Spleen (tissue), 11 donors: ENCODE measurements at regions not wholly inside any gene's neighbourhood (a gene's known extent, or its start where the extent isn't known, plus 50 kb on each side); places are given as distances from the start of the nearest gene placed in this dataset.

Experiments
- DNase-seq: peaks from one replicate; pipeline ENCODE4 v3.0.0-alpha.2; 2020
- H3K27ac ChIP-seq, 8 donors: fragments of 200-600 bp; sonication (generic) in 7 of 8; 1 replicate in 4 of 8; 2 replicates in 4 of 8; pipeline versions ENCODE4 v1.5.0 to v1.8.0; 2016 to 2021; ENCODE audit warnings: inconsistent platforms in 4 of 8, mild to moderate bottlenecking in 4 of 8, moderate library complexity in 1 of 8
- H3K27me3 ChIP-seq, 7 donors: fragments of 200-600 bp; sonication (generic) in 6 of 7; replicated peaks in 1 of 7; 1 replicate in 4 of 7; 2 replicates in 3 of 7; pipeline versions ENCODE4 v1.5.0 to v1.8.0; 2016 to 2021; ENCODE audit warnings: inconsistent platforms in 3 of 7, mild to moderate bottlenecking in 1 of 7
- H3K36me3 ChIP-seq, 6 donors: fragments of 200-600 bp; sonication (generic) in 5 of 6; 1 replicate in 4 of 6; 2 replicates in 2 of 6; pipeline versions ENCODE4 v1.5.0 to v1.8.0; 2016 to 2021; ENCODE audit warnings: inconsistent platforms in 2 of 6
- H3K4me1 ChIP-seq, 6 donors: fragments of 200-600 bp; sonication (generic) in 5 of 6; 1 replicate in 3 of 6; 2 replicates in 3 of 6; pipeline versions ENCODE4 v1.5.0 to v1.8.0; 2016 to 2021; ENCODE audit warnings: inconsistent platforms in 3 of 6
- H3K4me3 ChIP-seq, 8 donors: fragments of 200-600 bp; sonication (generic) in 7 of 8; 1 replicate in 4 of 8; 2 replicates in 4 of 8; pipeline versions ENCODE4 v1.5.0 to v1.8.0; 2016 to 2021; ENCODE audit warnings: inconsistent platforms in 4 of 8, mild to moderate bottlenecking in 4 of 8, moderate library complexity in 2 of 8
- H3K9me3 ChIP-seq, 8 donors: fragments of 200-600 bp; sonication (generic) in 7 of 8; 1 replicate in 4 of 8; 2 replicates in 4 of 8; pipeline versions ENCODE4 v1.5.0 to v1.8.0; 2016 to 2021; ENCODE audit warnings: inconsistent platforms in 4 of 8
- CTCF ChIP-seq, 11 experiments: fragments of 200-600 bp in 7 of 11; fragments of 450-650 bp in 4 of 11; sonication (generic) in 4 of 11; IDR thresholded peaks in 8 of 11; conservative IDR thresholded peaks in 3 of 11; 1 replicate in 7 of 11; 2 replicates in 4 of 11; pipeline versions ENCODE4 v1.4.0 to v1.8.0; 2016 to 2021; ENCODE audit warnings: antibody characterized with exemption in 11 of 11, inconsistent platforms in 4 of 11, mild to moderate bottlenecking in 1 of 11
- POLR2A ChIP-seq, 3 donors: fragments of 450-650 bp; IDR thresholded peaks; one replicate each; pipeline ENCODE4 v1.5.1; 2017; ENCODE audit warnings: antibody characterized with exemption in 3 of 3, mild to moderate bottlenecking in 1 of 3
- POLR2AphosphoS5 ChIP-seq, 3 donors: sonication (generic); formaldehyde crosslinking; IDR thresholded peaks; one replicate each; pipeline ENCODE4 v1.5.1; 2017; ENCODE audit warnings: antibody characterized with exemption in 3 of 3
- WGBS, 5 donors: extraction: QIAGEN DNeasy Blood & Tissue Kit in 3 of 5; methylation state at CpG; one replicate each; pipeline versions ENCODE4 v1.1.5 to v1.1.7; 2013 to 2018; 5-methylcytosine and 5-hydroxymethylcytosine counted together
- intact Hi-C: fragments of 100-400 bp; cut with DNase I; formaldehyde crosslinking; loops from one replicate; pipeline ENCODE4 v1.15.0; 2023; ENCODE audit warnings: low total_unique reads
- donor health status: healthy with polysubstance abuse.
- donor health status: DM: no; HTN: no; CAD: no; lungs with moderate emphysema.
- donor health status: DM: no; HTN: no; CAD: no.
- donor health status: Bipolar disorder and iron deficiency.
- donor health status: healthy.
- donor health status: DM: no; HTN: no; CAD: no.
- donor health status: DM: yes; HTN: yes; CAD: no.

DNA sequence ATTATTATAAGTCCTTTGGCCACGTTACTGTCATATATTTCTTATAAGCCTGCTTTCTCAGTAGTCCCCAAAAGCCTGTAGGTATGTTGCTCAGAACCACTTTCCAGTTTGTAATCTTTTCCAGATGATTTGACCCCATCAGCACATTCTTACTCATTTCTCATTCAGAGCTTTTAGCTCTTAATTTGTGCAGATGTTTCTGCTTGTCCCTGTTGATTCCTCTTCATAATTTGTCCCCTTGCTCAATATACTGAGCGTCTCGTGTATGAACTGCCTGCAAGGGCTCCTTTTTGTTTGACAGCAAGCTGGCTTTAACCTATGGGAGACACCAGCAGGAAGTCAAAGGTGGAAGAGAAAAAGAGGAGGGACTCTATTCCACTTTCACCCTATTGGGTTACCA lies 733.8 kb upstream of the GJE1 start:
- Histone ChIP-seq H3K27ac (no peak overlapping the region), H3K9me3 (no peaks in the 10 kb centered on the region), H3K4me1 (peaks cover 0 to 3% (median 0%) of the 10 kb centered on the region in 6 donors), H3K4me3 (no peak overlapping the region), H3K27me3 (no peaks in the 10 kb centered on the region), H3K36me3 (no peaks in the 10 kb centered on the region)
- WGBS, 5 donors, result 68 to 88% (median 76%) methylated on average over 3 of the region's 3 CpGs
- TF ChIP-seq POLR2A (IDR thresholded peaks at IDR 0.05) (no peak), CTCF (IDR thresholded peaks at IDR 0.05 in 8 of 11, conservative IDR thresholded peaks at IDR 0.05 in 3 of 11) (no peak), POLR2AphosphoS5 (IDR thresholded peaks at IDR 0.05) (no peak)
- intact Hi-C loops, result no loop called here
- DNase-seq, result no peak

GRCh38 chr6:141395443-141396008 lies 737.2 kb upstream of the GJE1 start:
- H3K36me3 ChIP-seq, result no peaks in the 10 kb centered on the region
- DNase-seq, result no peak
- no peaks in the 10 kb centered on the region for H3K27me3 ChIP-seq
- H3K4me1 ChIP-seq, result no peaks in the 10 kb centered on the region
- 93 to 98% (median 96%) methylated on average over 5 to 9 of the region's 9 CpGs for WGBS, 5 donors
- H3K27ac ChIP-seq, result no peak overlapping the region
- intact Hi-C loops, result no loop called here
- no peaks in the 10 kb centered on the region for H3K9me3 ChIP-seq
- no peak overlapping the region for H3K4me3 ChIP-seq
- no peak for TF ChIP-seq POLR2A (IDR thresholded peaks at IDR 0.05)
- TF ChIP-seq POLR2AphosphoS5 (IDR thresholded peaks at IDR 0.05), result no peak
- TF ChIP-seq CTCF (IDR thresholded peaks at IDR 0.05 in 8 of 11, conservative IDR thresholded peaks at IDR 0.05 in 3 of 11), result no peak

DNA sequence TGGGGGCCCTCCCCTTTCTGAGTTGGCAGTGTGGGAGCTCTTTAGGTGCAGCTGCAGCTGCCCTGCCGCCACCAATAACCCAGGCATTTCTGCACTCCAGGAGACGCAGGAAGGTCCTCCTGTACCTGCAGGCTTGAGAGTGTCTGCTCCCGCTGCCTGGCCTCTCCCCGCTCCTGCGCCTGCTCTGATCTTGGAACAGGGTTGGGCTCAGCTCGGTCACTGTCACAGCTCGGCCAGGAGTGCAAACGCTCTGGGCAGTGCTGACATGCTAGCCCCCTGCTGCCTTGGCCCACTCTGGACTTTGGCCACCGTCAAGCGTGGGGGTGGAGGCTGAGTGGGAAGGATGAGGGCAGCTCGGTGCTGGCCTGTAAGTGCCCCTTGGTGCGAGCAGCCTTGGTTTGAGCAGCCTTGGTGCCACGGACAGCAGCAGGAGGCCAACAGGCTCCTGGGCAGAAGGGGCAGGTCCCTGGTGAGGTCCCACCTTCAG lies 738.1 kb upstream of the GJE1 start:
- intact Hi-C loops, result no loop called here
- no peak for DNase-seq
- TF ChIP-seq CTCF (IDR thresholded peaks at IDR 0.05 in 8 of 11, conservative IDR thresholded peaks at IDR 0.05 in 3 of 11) (no peak), POLR2A (IDR thresholded peaks at IDR 0.05) (no peak), POLR2AphosphoS5 (IDR thresholded peaks at IDR 0.05) (no peak)
- H3K4me1 ChIP-seq, result no peaks in the 10 kb centered on the region
- no peaks in the 10 kb centered on the region for H3K9me3 ChIP-seq
- no peaks in the 10 kb centered on the region for H3K36me3 ChIP-seq
- H3K27ac ChIP-seq, result no peak overlapping the region
- WGBS, 5 donors, result 89 to 95% (median 94%) methylated on average over 11 to 13 of the region's 13 CpGs
- no peaks in the 10 kb centered on the region for H3K27me3 ChIP-seq
- H3K4me3 ChIP-seq, result no peak overlapping the region

DNA sequence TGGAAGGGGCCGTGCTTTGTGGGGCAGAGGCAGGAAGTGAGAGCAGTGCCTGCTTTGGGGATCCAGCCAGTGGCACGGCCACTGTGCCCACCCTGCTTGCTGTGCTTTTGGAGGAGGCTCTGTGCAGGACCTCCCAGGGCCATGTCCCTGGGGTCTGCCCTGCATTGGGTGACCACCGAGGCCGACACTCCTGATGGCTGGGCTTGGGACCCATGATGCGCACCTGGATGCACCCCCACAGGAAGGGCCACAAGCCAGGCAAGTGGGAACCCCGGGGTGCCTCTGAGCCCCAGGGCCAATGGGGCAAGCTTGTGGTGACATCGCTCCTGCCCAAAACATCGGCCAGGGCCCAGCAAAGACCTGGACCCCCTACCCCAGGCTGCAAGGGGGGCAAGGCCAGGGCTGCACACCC lies 738.6 kb upstream of the GJE1 start:
- no peaks in the 10 kb centered on the region for H3K9me3 ChIP-seq
- H3K36me3 ChIP-seq, result no peaks in the 10 kb centered on the region
- TF ChIP-seq CTCF (IDR thresholded peaks at IDR 0.05 in 8 of 11, conservative IDR thresholded peaks at IDR 0.05 in 3 of 11) (no peak), POLR2AphosphoS5 (IDR thresholded peaks at IDR 0.05) (no peak), POLR2A (IDR thresholded peaks at IDR 0.05) (no peak)
- H3K27me3 ChIP-seq, result no peaks in the 10 kb centered on the region
- WGBS, 5 donors, result 87 to 96% (median 91%) methylated on average over 5 to 8 of the region's 8 CpGs
- H3K4me1 ChIP-seq, result no peaks in the 10 kb centered on the region
- no peak overlapping the region for H3K4me3 ChIP-seq
- intact Hi-C loops, result no loop called here
- H3K27ac ChIP-seq, result no peak overlapping the region
- no peak for DNase-seq
